ENCODE measurements at regions not wholly inside any gene's neighbourhood (a gene's known extent, or its start where the extent isn't known, plus 50 kb on each side); places are given as distances from the start of the nearest gene placed in this dataset.
"Not testable (repeated sequence)": the region's sequence is repeated elsewhere in the genome, so short reads cannot be mapped to it uniquely, and the experiment has no call there.

DNA sequence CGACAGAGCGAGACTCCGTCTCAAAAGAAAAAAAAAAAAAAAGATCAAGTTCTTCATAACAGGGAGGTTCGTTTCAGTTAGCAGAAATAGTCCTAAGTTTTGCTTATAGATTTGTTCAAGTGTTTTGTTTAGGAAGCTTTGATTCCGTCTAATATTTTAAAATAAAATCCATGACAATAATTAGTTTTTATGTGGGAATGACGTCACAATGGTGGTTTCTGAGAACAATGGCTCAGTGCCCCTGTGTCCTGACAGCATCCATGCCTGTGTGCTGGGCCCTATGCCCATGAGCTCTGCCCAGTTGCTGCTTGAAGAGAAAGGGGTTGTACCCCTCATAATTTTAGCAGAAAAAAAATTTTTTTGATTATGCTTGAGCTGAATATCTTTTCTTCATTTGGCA is 134.0 kb downstream of the SST start:
- DNase-seq = no peak

DNA sequence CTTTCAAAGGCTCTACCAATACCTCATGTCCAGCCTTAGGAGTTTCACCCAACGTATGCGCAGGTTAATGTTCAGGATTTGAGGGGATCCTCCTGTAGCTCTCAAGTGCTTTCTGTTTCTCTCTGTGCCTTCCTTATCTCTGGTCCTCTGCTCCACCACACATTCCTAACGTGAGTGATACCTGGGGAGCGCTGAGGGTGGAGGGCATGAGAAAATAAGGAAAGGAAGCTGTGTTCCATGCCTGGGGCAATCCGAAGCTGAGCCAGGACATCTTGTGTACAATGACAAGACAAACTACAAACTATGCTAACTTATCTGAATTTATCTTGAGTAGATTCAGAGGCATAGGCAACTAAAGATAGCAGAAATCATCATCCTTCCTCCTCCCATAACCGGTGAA is 136.4 kb downstream of the SST start:
- DNase-seq = no peak

DNA sequence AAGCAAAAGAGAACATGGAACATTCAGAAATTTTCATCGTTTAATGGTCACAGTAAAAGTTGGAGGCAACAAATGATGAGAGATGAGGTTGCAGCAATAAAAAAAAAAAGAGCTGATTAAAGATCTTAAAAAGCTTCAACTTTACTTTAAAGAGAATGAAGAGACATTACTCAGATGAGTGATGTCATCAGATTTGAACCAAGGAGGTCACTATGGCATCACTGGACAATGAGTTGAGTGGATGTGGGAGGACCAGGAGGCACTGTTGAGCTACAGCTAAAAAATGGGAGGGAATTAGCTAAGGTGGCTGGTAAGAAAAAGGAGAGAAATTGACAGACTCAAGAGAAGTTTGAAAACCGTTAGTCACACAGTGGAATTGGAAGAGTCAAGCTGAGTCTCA is 138.4 kb downstream of the SST start:
- no peak for DNase-seq

DNA sequence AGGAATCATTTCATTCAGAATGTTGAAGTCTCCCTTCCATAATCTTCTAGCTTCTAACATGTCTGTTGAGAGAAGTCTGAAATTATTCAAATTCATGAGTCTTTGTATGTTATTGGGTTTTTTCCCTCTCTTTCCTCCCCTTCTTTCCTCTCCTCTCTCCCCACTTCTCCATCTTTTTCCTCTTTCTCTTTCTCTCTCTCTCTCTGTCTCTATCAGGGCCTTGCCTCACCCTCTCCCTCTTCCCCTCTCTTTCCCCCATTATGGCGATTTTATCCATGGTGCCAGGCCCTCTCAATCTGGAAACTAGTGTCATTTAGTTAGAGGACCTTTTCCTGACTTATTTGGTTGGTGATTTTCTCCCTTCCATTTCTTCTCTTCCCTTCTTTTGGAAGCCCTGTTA is 147.3 kb downstream of the SST start:
- DNase-seq = no peak

DNA sequence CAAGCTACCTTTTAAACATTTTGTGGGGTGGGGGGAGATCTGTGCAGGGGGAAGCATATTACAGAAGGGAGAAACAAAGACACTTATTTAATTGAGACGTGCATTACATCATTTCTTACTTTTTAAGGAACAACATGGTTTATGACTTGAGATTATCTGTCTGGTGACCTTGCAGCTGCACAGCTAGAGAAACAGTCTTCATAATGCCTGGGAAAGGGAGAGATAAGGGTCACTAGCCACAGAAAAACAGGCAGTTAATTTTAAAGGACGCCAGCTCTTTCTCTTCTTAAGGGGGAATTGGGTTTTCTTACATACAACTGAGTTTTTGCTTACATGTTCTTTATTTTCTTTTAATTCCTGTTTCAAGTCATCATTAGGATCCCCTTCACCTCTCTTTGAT is 147.9 kb downstream of the SST start:
- DNase-seq = no peak

DNA sequence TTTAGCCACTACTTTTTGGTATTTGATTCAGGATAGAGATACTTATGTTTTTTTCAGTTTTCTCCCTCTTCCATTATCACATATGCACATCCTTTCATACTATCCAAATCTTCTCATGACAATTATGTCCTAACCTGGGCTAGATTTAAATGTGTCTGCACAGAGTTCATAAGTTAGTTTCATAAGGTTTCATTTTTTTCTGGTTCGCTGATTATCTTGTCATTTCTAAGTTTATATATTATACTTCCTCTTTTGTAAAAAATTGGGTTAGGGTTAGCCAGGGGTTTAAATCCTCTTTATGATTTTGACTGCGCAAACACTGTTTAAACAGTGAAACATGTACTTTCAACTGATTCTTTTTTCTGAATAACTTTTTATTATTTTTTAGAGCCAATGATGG is 148.6 kb downstream of the SST start:
- DNase-seq = no peak

DNA sequence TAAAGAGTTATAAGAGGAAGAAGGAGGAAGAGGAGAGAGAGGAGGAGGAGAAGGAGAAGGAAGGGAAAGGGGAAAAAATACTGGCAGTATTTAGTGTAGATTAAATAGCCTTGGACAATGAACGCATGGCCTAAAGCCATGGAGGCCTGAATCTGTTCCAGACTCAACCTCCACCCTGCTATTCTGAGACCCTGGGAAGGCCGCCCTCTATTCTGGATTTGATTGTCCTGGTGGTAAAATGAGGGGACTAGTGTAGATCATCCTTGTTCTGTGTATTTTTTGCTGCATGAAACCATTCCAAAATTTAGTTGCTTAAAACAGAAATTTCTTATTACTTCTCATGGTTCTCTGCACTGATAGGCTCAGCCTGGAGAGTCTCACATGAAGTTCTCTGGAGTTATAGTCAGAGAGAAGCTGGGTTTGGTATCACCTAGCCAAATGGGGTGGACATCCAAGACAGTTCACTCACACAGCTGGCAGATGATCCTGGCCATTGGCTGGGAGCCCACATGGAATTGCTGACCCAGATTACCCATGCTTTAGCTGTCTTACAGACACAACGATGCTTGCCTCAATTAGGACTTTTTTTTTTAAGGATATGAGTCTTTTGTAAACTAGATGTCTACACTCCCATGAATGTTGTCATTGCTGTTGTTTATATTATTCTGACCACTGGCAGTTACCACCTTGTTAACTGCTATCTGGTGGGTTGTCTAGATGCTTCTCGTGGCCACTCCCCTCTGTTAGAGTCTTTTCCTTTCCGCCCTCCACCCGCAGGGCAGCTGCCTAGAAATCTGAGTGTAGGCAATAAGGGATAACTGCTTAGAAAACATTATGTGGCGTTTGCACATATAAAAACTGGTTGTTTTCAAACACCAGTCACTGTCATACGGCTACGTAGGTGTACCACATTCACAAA is 149.9 kb downstream of the SST start:
- DNase-seq = no peak

DNA sequence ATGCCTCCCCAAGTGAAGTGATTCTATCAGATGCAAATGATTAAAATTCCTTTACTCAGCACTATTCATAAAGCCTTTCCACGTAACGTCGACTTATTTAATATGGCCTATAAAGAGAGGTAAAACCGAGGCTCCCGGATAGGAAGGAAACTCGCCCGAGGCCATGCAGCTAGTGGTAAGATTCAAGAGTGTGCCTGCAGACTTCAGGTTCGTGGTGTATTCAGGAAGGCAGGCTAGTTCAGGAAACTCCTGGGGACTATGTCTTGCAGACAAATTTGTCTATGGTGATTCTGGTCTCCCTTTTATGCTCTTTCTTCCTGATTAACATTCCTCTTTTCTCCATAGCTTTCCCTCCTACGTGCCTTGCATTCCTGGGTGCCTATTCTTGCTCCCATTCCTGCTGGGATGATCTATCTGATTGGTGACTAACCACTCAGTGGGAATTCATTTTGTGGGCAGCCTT is 150.7 kb downstream of the SST start:
- DNase-seq = no peak

DNA sequence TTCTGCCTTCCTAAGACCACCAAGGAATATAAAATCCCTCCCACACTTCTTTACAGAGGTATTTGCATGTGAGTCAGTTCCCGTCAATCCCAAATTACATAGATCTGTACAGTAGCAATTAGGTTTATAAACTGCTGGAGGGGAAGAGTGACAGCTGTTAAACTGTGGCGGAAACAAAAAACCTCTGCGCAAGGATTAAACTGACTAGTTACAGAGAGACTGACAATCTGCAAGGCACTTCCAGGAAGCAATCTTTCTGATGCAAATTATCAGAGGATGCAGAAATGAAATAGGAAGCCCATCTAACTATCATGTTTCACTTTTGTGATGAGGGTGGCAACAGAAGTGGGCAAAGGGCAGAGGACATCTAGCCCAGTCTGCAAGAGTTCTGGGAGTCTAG is 150.4 kb downstream of the RTP4 start:
- no peak for DNase-seq

DNA sequence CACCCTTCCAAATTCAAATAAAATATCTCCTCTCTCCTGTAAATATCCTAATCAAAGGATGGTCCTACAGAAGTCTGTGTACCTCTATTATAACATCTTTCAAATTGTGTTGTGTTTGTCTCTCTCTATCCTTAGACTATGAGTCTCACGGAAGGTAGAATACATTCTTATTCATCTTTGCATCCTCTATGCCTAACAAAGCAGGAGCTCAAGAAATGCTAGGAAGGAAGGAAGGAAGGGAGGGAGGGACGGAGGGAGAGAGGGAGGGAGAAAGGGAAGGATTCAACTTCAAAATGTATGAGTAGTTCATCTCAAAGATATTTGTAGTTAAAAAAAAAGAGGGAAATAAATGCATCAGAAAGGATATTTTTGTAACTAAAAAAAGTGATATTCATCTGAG is 150.0 kb downstream of the RTP4 start:
- no peak for DNase-seq

DNA sequence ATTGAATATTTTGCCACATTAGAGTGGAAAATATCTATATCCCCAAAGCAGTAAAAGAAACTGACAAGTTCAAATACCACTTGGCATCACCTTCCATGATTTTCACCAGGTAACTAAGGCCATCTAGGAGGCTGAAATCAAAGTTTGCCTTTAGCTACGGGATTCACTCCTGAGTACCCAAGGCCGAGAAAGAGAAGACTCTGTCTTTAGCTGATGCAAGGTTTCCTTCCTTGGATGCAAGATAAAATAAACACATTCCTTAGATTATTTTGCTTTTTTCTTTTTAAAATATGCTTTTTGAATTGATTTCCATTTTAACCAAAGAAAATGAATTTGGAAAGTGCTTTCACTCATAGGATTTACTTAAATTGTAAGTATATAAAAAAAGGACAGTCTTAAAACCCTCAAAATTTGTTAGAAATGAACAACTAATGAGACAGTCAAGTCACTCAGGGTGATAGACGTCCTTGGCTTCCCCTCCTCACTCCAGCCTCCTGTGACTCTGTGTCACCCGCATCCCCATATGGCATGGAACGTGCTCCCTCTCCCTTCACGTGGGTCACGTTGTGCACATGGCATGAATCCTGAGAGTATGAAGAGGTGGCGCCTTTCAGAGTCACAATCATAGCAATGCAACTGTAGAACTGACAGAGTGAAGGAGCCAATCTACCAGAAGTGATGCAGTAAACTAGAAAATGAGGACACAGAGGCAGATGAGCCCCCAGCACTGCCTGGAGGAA is 148.4 kb downstream of the RTP4 start:
- DNase-seq = no peak

DNA sequence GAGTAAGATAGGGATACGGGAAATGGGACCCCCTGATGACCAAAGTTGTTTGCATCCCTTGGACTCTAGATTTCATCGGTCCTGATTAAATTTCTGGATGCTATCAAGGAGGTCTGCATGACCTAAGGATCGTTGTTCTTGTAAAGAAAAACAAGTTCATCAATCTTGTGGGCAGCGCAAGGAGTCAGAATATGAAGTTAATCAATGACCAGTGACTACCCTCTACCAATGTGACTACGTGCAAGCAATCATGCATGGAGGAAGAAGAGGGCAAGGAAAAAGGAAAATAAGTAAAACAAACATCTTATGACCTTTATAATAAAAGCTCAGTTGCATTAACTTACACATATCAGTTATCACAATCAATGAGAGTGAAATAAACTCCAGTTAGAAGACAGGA is 139.7 kb downstream of the RTP4 start:
- DNase-seq = no peak

DNA sequence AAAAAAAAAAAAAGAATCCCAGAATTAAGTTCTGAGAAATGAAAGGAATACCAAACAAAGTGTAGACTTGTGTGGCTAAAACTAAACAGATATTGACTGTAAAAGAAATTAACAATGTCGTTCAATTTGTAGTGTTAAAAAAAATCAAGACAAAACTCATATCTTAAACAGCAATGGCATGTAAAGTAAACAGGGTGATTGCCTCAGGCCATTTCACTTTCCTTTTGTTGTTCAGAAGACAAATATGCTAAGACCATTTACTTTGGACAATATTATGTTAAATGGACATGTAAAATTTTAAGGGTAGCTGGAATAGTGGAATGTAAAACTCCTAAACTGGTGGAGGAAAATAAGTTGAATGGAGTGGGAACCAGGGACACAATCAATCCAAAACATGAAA is 139.1 kb downstream of the RTP4 start:
- DNase-seq = no peak

DNA sequence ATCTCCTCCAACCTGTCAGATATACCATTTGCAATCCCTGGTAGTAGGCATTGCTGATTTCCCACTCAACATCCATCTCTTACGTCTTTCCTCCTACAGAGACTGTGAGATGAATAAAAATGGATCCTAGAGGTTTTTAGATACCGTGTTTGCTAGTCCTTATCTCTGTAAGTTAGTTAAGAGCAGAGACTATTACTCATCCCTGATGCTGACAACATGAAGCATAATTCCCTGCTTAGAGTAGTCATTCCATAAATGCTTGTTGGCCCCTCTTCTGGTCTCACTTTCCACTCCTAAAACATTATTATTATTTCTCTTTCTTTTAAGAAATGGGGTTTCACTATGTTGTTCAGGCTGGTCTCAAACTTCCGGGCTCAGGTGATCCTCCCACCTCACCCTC is 136.2 kb downstream of the RTP4 start:
- no peak for DNase-seq

DNA sequence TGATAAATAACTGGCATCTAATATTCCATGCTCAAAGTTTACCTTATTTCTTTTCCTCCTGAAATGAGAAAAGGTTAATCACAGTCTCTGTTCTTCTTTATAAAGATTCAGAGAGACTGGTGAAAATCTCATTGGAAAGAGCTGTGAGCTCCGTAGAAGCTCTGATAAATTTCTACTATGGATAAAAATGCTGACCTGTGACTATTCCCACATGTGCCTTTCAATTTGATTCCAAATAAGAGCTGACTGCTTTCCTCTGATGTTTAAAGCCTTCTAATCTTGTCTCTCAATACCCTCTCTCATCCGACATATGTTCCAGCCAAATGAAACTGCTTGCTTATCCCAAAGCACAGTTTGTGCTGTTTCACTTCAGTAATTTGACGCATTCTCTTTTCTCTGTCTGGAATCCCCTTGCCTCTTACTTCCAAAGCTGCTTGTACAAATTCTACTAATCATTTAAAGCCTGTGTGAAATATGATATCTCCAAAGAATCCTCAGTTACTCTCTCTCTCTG is 130.1 kb downstream of the RTP4 start:
- no peak for DNase-seq

DNA sequence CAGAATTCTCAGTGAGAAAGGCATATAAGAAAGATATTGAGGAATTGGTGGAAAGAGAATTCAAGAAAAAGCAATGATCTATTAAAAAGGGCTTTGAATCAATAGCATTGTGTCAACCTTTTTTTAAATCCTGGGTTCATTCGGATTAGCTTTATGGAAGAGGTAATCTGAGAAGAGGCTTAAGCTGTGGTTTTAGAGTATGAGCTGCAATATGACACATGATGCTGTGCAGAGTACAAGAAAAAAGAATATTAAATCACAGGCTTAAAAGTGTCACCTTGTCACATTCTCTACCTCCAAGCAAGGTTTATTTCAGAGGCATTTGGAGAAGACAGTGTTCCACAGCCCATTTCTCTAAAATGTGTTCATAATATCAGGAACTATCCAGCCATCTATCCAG is 128.9 kb downstream of the RTP4 start:
- no peak for DNase-seq

DNA sequence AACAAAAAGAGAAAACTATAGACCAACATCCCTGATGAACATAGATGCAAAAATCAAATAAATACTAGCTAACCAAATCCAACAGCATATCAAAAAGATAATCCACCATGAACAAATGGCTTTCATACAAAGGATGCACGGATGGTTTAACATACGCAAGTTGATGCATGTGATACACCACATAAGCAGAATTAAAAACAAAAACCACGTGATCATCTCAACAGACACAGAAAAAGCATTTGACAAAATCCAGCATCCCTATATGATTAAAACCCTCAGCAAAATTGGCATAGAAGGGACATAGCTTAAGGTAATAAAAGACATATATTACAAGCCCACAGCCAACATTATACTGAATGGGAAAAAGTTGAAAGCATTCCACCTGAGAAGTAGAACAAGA is 125.9 kb downstream of the RTP4 start:
- not testable (repeated sequence) for DNase-seq

DNA sequence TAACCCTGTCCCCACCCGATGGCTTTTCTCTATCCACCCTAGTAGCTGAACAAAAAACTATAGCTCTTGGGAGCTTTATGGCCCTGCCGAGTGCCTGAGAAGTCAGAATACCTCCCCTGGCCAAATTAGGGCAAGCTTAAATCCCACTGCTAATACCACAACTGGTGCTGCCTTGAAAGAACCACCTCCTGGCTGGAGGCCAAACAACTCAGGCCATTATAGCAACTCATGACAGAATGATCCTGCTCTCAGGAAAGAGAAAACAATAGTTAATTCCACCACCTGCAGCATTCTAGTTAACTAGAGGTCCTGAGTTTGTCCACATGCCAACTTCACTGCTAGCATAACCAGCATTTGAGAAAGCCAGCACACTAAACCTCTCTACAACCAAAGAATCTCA is 123.2 kb downstream of the RTP4 start:
- no peak for DNase-seq

DNA sequence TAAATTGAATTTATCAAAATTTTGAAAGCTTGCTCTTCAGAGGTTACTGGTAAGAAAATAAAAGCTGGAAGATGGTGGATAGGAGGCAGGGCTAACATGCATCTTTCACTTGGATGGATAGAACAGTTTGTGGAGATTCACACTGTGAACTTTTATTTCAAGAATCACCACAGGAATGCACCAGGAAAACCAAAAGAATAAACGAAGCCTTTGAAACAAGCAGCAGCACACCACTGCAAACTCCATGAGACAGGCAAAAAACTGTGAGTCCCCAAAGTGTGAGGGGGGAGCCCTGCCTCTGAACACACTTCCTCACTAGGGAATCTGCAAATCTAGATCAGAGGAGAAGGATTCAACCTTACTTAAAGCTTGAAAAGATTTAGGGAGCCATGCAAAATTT is 122.2 kb downstream of the RTP4 start:
- no peak for DNase-seq

DNA sequence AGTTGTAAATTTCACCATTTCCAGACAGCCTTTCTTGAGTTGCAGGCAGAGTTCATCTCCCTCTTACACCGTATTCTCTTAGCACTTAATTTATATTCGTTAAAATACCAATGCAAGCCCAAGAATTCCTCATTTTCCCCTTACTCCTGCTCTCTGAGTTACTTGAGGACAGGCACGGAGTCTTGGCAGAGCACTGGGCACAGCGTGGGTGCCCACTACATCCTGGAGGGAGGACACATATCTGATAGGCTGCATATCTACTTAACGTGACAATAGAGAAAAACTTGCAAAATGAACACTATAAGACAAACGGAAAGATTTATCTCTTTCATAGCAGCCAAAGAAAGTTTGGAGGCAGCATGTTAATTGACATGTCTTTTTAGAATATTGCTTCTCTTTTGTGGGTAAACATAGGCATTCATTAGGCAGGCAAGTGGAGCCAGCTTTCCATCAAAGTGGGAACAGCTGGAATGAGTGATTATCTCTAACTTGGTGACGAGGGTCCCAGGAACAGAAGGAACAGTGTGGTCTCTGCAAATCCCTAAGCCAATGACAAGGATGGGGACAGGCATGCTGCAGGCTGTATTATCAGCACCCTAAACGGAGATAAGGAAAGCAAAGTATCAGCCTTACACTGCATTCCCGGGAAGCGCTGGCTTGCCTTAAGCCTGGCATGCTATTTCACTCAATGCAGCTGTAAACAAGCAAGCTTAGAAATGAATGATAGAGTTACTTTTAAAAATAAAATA is 116.5 kb downstream of the RTP4 start:
- no peak for DNase-seq

DNA sequence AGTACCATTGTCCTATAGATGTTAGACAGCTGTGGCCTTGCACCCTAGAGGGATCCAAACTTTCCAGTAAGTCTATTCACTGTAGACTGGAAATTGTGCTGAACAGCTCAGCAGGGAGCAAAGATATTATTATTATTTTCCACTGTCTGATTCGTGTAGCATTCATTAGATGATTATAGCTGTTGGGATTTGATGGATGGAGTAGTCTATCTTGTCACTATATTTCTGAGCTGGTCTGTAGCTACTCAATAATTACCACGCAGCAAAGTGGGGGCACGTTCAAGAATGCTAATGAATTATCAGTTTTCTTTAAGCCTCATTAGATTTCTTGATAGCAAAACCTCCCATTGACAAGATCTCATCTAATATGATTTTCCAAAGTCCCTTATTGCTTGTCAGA is 113.2 kb downstream of the RTP4 start:
- no peak for DNase-seq

DNA sequence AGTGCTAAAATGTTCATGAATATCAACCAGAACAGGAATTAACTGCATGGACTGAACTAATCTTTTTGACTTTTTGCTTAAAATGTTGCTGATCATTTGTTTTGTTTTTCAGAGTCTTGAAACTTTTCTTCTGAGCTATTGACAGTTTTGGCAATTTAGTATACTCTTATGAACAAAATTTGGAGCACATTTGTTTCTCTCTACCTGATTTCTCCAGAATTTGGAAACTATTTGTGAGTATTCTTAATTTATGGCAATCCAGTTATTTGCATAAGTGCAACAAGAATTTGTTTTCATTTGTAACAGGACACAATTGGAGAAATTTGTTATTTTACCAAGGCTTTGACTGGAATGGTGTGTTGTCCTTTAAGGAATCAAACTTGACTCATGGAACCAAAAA is 107.4 kb downstream of the RTP4 start:
- DNase-seq = not testable (repeated sequence)

DNA sequence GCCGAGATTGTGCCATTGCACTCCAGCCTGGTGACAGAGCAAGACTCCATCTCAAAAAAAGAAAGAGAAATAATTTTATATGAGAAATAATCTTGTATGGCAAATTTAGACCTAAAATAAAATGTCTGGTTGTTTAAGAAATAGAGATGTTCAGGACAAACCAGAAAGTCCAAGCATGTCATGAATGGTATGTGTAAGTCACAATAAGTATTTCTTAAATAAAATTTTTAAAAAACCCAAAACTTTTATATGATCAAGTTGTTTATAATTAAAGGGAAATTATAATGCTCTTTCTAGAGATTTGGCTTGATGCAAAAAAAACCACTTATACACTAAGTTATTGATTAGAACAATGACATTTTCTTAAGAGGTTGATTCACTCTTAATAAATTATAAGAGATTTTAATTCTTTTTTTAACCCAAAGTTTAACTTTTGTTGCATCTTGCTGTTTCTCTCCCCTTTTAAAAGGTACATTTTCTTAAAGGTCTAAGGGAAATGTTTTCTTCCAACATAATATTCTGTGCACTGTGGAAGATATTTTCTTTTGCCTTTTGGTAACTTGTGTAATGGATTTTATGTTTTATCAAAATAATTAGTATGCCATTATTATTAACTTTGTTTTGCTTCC is 105.7 kb downstream of the RTP4 start:
- no peak for DNase-seq

Data from NCI-H2029 (cell line).